GM12891 (cell line): ENCODE measurements at regions not wholly inside any gene's neighbourhood (a gene's known extent, or its start where the extent isn't known, plus 50 kb on each side); places are given as distances from the start of the nearest gene placed in this dataset.
A peak's percentile ranks its signal among the peaks of the same experiment; 100 is the strongest.
"Not testable (repeated sequence)": the region's sequence is repeated elsewhere in the genome, so short reads cannot be mapped to it uniquely, and the experiment has no call there.

Source experiments
- DNase-seq: peaks from one replicate; pipeline ENCODE4 v3.0.0; 2011; ENCODE audit warnings: low spot score; ENCODE audit not compliant: insufficient read length
- FAIRE-seq: peaks from 2 replicates; lab custom pipeline; 2011; peaks lifted over from hg19 to GRCh38; lab: Jason Lieb, UNC
- PAX5 ChIP-seq: IDR thresholded peaks from 2 replicates; pipeline ENCODE4 v1.6.1; 2011; ENCODE audit warnings: low read length, moderate library complexity, mild to moderate bottlenecking; ENCODE audit not compliant: insufficient read depth, severe bottlenecking
- POLR2A ChIP-seq: IDR thresholded peaks from 2 replicates; pipeline ENCODE4 v1.6.1; 2011; ENCODE audit warnings: low read depth, low read length, control low read depth
- POLR2AphosphoS5 ChIP-seq: IDR thresholded peaks from 2 replicates; pipeline ENCODE4 v1.6.1; 2011; ENCODE audit warnings: low read depth, low read length, control low read depth
- POU2F2 ChIP-seq: IDR thresholded peaks from 2 replicates; pipeline ENCODE4 v1.6.1; 2011; ENCODE audit warnings: low read depth, mild to moderate bottlenecking, control low read depth, low read length, moderate library complexity
- SPI1 ChIP-seq: IDR thresholded peaks from 2 replicates; pipeline ENCODE4 v1.6.1; 2011; ENCODE audit warnings: low read depth, low read length, control low read depth
- TAF1 ChIP-seq: IDR thresholded peaks from 2 replicates; pipeline ENCODE4 v1.6.1; 2011; ENCODE audit warnings: low read depth, low read length, control low read depth

GRCh38 chr3:23720885-23721284 lies 84.9 kb upstream of the UBE2E1 start:
- TF ChIP-seq SPI1 (no peak), POU2F2 (no peak), PAX5 (no peak), POLR2AphosphoS5 (no peak), TAF1 (no peak), POLR2A (no peak)
- DNase-seq (no peak), FAIRE-seq (peak; percentile 64)

GRCh38 chr3:23723141-23723540 lies 82.6 kb upstream of the UBE2E1 start:
- FAIRE-seq, result no peak

GRCh38 chr3:23723930-23724329 lies 81.8 kb upstream of the UBE2E1 start:
- DNase-seq (no peak), FAIRE-seq (peak; percentile 57)
- TF ChIP-seq POLR2AphosphoS5, result no peak
- no peak for TF ChIP-seq POU2F2
- no peak for TF ChIP-seq TAF1
- TF ChIP-seq SPI1, result peak; percentile 76

More at GRCh38 chr3:23723141-23723540, 82.6 kb upstream of the UBE2E1 start:
- TF ChIP-seq POLR2AphosphoS5, result no peak
- no peak for TF ChIP-seq SPI1
- no peak for TF ChIP-seq TAF1
- no peak for TF ChIP-seq PAX5
- no peak for TF ChIP-seq POLR2A
- no peak for TF ChIP-seq POU2F2
- DNase-seq, result no peak

GRCh38 chr3:23726811-23727548 lies 78.8 kb upstream of the UBE2E1 start:
- TF ChIP-seq SPI1 (0 out of 2 replicates have a peak, but pooled peaks have one; percentile 26), PAX5 (no peak)
- no peak for DNase-seq
- peak; percentile 67 for FAIRE-seq

GRCh38 chr3:23728601-23729117 lies 77.1 kb upstream of the UBE2E1 start:
- FAIRE-seq (no peak), DNase-seq (no peak)
- no peak for TF ChIP-seq TAF1
- TF ChIP-seq SPI1, result no peak
- no peak for TF ChIP-seq POU2F2
- TF ChIP-seq POLR2A, result no peak
- no peak for TF ChIP-seq PAX5
- TF ChIP-seq POLR2AphosphoS5, result no peak

- not testable (repeated sequence) for FAIRE-seq, DNase-seq
Measured at GRCh38 chr3:23729362-23729761, 76.4 kb upstream of the UBE2E1 start.

- FAIRE-seq, result no peak
- TF ChIP-seq POLR2AphosphoS5 (no peak), SPI1 (no peak), POU2F2 (no peak), TAF1 (no peak), POLR2A (no peak), PAX5 (no peak)
- no peak for DNase-seq
Measured at GRCh38 chr3:23734481-23734880, 71.3 kb upstream of the UBE2E1 start.

GRCh38 chr3:23735062-23735461 lies 70.7 kb upstream of the UBE2E1 start:
- no peak for FAIRE-seq

GRCh38 chr3:23735535-23736326 lies 70.0 kb upstream of the UBE2E1 start:
- FAIRE-seq, result no peak

More at GRCh38 chr3:23735062-23735461, 70.7 kb upstream of the UBE2E1 start:
- DNase-seq, result no peak
- no peak for TF ChIP-seq SPI1

GRCh38 chr3:23738944-23739343 lies 66.8 kb upstream of the UBE2E1 start:
- DNase-seq, result no peak
- TF ChIP-seq POU2F2, result no peak
- TF ChIP-seq TAF1, result no peak
- TF ChIP-seq POLR2AphosphoS5, result no peak
- TF ChIP-seq POLR2A, result no peak
- no peak for TF ChIP-seq SPI1
- TF ChIP-seq PAX5, result no peak
- FAIRE-seq, result no peak

More at GRCh38 chr3:23735535-23736326, 70.0 kb upstream of the UBE2E1 start:
- DNase-seq, result no peak
- TF ChIP-seq POLR2AphosphoS5, result no peak
- TF ChIP-seq SPI1, result no peak
- no peak for TF ChIP-seq POU2F2
- no peak for TF ChIP-seq PAX5
- TF ChIP-seq POLR2A, result no peak
- no peak for TF ChIP-seq TAF1
